ENCODE measurements at regions not wholly inside any gene's neighbourhood (a gene's known extent, or its start where the extent isn't known, plus 50 kb on each side); places are given as distances from the start of the nearest gene placed in this dataset.

DNA sequence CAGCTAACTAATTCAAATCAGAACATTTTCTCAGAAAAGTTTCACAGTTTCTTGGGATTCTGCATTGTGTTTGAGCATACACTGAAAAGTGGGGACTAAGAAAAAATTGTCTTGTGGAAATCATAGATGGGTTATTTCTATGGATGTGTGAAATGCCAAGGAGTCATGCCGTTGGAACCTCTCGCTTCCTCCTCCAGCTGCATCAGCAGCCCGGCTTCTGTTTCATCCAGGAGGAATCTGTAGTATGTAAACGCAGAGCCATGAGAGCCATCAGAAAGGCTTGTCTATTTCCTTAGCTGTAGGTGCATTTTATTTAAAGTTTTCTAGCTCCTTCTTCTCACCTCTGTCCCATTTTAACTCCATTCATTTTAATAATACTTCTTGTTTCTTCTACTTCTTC is 1144.1 kb downstream of the GATA3 start:
- no peak overlapping the region for H3K14ac ChIP-seq (ENCODE audit: low read length)
- H2AFZ ChIP-seq (ENCODE audit: insufficient read depth, low read length, poor library complexity) = no peak overlapping the region
- no peak overlapping the region for H2BK12ac ChIP-seq (ENCODE audit: low read length)
- no peak overlapping the region for H4K91ac ChIP-seq (ENCODE audit: low read depth, low read length)
- DNase-seq = peak; percentile 46 to 74
- no peak overlapping the region for H3K4me2 ChIP-seq (ENCODE audit: low read length)
- H3K27me3 ChIP-seq (ENCODE audit: insufficient read depth, low read length) = no peaks in the 10 kb centered on the region
- H3K4ac ChIP-seq (ENCODE audit: low read depth, low read length) = no peak overlapping the region
- no peaks in the 10 kb centered on the region for H3K4me1 ChIP-seq (ENCODE audit: control insufficient read depth in 1 of 2, insufficient read depth in 2 of 2, low read length in 2 of 2)
- no peak overlapping the region for H2AK5ac ChIP-seq (ENCODE audit: low read length)
- no peaks in the 10 kb centered on the region for H3K79me2 ChIP-seq (ENCODE audit: control insufficient read depth, insufficient read depth, low read length, poor library complexity)
- no peak overlapping the region for H3K23ac ChIP-seq (ENCODE audit: low read length)
- H2BK5ac ChIP-seq (ENCODE audit: low read depth, low read length, poor library complexity) = no peak overlapping the region
- H4K12ac ChIP-seq (ENCODE audit: low read depth, low read length) = no peak overlapping the region
- no peak overlapping the region for H3K27ac ChIP-seq (ENCODE audit: low read depth, low read length)
- no peak overlapping the region for H4K8ac ChIP-seq (ENCODE audit: low read depth, low read length)
- no peak overlapping the region for H3K18ac ChIP-seq (ENCODE audit: low read length)
- H3K4me3 ChIP-seq (ENCODE audit: low read depth, low read length) = no peak overlapping the region
- no CpG with 5 or more reads among the region's 4 CpGs for WGBS (ENCODE audit: extremely low coverage, insufficient coverage, insufficient read length)
- H3K79me1 ChIP-seq (ENCODE audit: low read length) = no peaks in the 10 kb centered on the region
- no peaks in the 10 kb centered on the region for H3K36me3 ChIP-seq (ENCODE audit: control insufficient read depth in 1 of 2, insufficient read depth in 2 of 2, low read length in 2 of 2)
- no peak overlapping the region for H3K9ac ChIP-seq (ENCODE audit: low read length)
- H2BK120ac ChIP-seq (ENCODE audit: insufficient read depth, low read length, poor library complexity) = no peak overlapping the region
- H3K9me3 ChIP-seq (ENCODE audit: insufficient read depth, low read depth, low read length) = no peaks in the 10 kb centered on the region

DNA sequence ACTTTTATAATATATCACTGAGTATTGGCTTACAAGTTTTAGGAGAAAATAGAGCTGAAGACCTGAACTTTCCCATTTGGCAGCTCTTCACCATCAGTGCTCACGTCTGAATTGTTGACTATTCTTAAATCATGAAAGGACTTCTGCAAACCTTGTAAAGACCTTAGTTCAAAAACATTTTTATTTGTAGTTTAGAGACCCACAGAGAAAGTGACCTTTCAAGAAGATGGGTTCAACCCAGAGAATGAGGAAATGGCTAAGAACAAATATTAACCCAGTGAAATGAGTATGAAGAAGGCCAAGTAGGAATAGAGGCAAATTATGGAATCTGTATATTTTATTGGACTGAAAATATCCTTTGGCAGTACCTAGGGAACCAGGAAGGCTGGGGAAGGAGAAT is 1151.1 kb downstream of the GATA3 start:
- H4K8ac ChIP-seq (ENCODE audit: low read depth, low read length) = no peak overlapping the region
- no peak overlapping the region for H3K4me2 ChIP-seq (ENCODE audit: low read length)
- H3K14ac ChIP-seq (ENCODE audit: low read length) = no peak overlapping the region
- no peak for DNase-seq
- no peak overlapping the region for H3K18ac ChIP-seq (ENCODE audit: low read length)
- no peaks in the 10 kb centered on the region for H3K9me3 ChIP-seq (ENCODE audit: insufficient read depth, low read depth, low read length)
- no peak overlapping the region for H2AFZ ChIP-seq (ENCODE audit: insufficient read depth, low read length, poor library complexity)
- no CpG with 5 or more reads among the region's 1 CpG for WGBS (ENCODE audit: extremely low coverage, insufficient coverage, insufficient read length)
- no peaks in the 10 kb centered on the region for H3K36me3 ChIP-seq (ENCODE audit: control insufficient read depth in 1 of 2, insufficient read depth in 2 of 2, low read length in 2 of 2)
- H3K4ac ChIP-seq (ENCODE audit: low read depth, low read length) = no peak overlapping the region
- H2AK5ac ChIP-seq (ENCODE audit: low read length) = no peak overlapping the region
- H2BK5ac ChIP-seq (ENCODE audit: low read depth, low read length, poor library complexity) = no peak overlapping the region
- H2BK120ac ChIP-seq (ENCODE audit: insufficient read depth, low read length, poor library complexity) = no peak overlapping the region
- no peaks in the 10 kb centered on the region for H3K79me2 ChIP-seq (ENCODE audit: control insufficient read depth, insufficient read depth, low read length, poor library complexity)
- H3K4me3 ChIP-seq (ENCODE audit: low read depth, low read length) = no peak overlapping the region
- H4K12ac ChIP-seq (ENCODE audit: low read depth, low read length) = no peak overlapping the region
- H2BK12ac ChIP-seq (ENCODE audit: low read length) = no peak overlapping the region
- H4K91ac ChIP-seq (ENCODE audit: low read depth, low read length) = no peak overlapping the region
- H3K9ac ChIP-seq (ENCODE audit: low read length) = no peak overlapping the region
- no peak overlapping the region for H3K23ac ChIP-seq (ENCODE audit: low read length)
- no peaks in the 10 kb centered on the region for H3K27me3 ChIP-seq (ENCODE audit: insufficient read depth, low read length)
- no peaks in the 10 kb centered on the region for H3K4me1 ChIP-seq (ENCODE audit: control insufficient read depth in 1 of 2, insufficient read depth in 2 of 2, low read length in 2 of 2)
- H3K79me1 ChIP-seq (ENCODE audit: low read length) = no peaks in the 10 kb centered on the region
- no peak overlapping the region for H3K27ac ChIP-seq (ENCODE audit: low read depth, low read length)

DNA sequence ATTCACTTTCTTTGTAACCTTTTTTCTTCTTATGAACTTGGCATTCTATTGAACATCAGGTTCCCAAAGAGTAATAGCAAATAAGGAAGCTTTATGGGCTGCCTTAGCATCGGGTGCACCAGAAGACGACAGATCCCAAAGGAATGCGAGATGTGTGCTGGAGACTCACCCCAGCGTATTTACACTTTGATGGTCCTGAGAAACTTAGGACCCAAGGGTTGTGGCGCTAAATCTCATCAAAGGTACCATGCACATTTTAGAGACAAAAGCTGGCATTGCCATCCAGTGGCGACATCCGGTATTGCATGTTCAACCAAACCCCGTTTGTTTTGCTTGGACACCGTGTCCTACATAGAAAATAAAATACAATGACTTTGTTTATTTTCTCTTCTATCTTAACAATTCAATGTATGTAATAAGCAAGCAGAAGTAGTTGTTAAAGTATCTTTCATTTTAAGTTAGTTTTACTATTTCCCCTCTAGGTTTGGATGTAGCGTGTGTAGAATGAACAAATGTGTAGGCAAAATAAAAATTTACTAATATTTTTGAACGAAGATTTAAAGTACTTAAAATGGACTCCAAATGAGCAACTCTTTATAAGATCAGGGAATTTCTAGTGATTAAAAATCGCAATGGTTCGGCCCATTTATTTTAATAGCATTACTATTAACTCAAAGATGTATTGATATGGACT is 1154.8 kb downstream of the GATA3 start:
- Histone ChIP-seq H2AFZ (ENCODE audit: insufficient read depth, low read length, poor library complexity) (no peak overlapping the region), H3K27ac (ENCODE audit: low read depth, low read length) (no peak overlapping the region), H3K4me3 (ENCODE audit: low read depth, low read length) (no peak overlapping the region), H2BK5ac (ENCODE audit: low read depth, low read length, poor library complexity) (no peak overlapping the region), H2BK12ac (ENCODE audit: low read length) (no peak overlapping the region), H3K23ac (ENCODE audit: low read length) (no peak overlapping the region), H2AK5ac (ENCODE audit: low read length) (no peak overlapping the region), H3K14ac (ENCODE audit: low read length) (no peak overlapping the region), H2BK120ac (ENCODE audit: insufficient read depth, low read length, poor library complexity) (no peak overlapping the region), H3K9me3 (ENCODE audit: insufficient read depth, low read depth, low read length) (no peaks in the 10 kb centered on the region), H3K4me1 (ENCODE audit: control insufficient read depth in 1 of 2, insufficient read depth in 2 of 2, low read length in 2 of 2) (no peaks in the 10 kb centered on the region), H3K79me2 (ENCODE audit: control insufficient read depth, insufficient read depth, low read length, poor library complexity) (no peaks in the 10 kb centered on the region), H3K79me1 (ENCODE audit: low read length) (no peaks in the 10 kb centered on the region), H3K36me3 (ENCODE audit: control insufficient read depth in 1 of 2, insufficient read depth in 2 of 2, low read length in 2 of 2) (no peaks in the 10 kb centered on the region), H4K12ac (ENCODE audit: low read depth, low read length) (no peak overlapping the region), H3K4me2 (ENCODE audit: low read length) (no peak overlapping the region), H4K91ac (ENCODE audit: low read depth, low read length) (no peak overlapping the region), H3K27me3 (ENCODE audit: insufficient read depth, low read length) (no peaks in the 10 kb centered on the region), H3K9ac (ENCODE audit: low read length) (no peak overlapping the region), H3K4ac (ENCODE audit: low read depth, low read length) (no peak overlapping the region), H4K8ac (ENCODE audit: low read depth, low read length) (no peak overlapping the region), H3K18ac (ENCODE audit: low read length) (no peak overlapping the region)
- WGBS (ENCODE audit: extremely low coverage, insufficient coverage, insufficient read length) = no CpG with 5 or more reads among the region's 13 CpGs
- peak; percentile 58 to 89 for DNase-seq

DNA sequence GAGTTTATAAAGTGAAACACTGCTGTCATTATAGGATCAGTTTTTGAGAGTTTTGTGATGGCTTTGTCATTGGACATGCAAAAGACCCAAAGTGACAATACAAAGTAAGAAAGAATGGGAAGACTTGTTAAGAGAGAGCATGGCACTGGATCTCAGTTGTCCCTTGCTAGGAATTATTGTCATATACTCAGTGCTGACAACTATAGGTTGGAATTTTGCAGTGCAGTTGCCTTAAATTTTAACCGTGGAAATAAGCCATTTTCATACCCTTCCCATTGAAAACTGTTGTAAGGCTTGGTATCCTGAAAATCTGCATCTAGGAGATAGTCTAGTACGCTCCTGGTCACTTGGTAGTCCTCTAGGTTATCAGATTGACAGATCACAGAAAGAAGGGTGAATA is 1156.7 kb downstream of the GATA3 start:
- no peak overlapping the region for H2BK12ac ChIP-seq (ENCODE audit: low read length)
- no peak overlapping the region for H4K12ac ChIP-seq (ENCODE audit: low read depth, low read length)
- H2BK5ac ChIP-seq (ENCODE audit: low read depth, low read length, poor library complexity) = no peak overlapping the region
- H2BK120ac ChIP-seq (ENCODE audit: insufficient read depth, low read length, poor library complexity) = no peak overlapping the region
- no peak overlapping the region for H2AFZ ChIP-seq (ENCODE audit: insufficient read depth, low read length, poor library complexity)
- no peak overlapping the region for H3K4me3 ChIP-seq (ENCODE audit: low read depth, low read length)
- no peak overlapping the region for H3K27ac ChIP-seq (ENCODE audit: low read depth, low read length)
- no peaks in the 10 kb centered on the region for H3K79me1 ChIP-seq (ENCODE audit: low read length)
- no peak overlapping the region for H4K8ac ChIP-seq (ENCODE audit: low read depth, low read length)
- H3K36me3 ChIP-seq (ENCODE audit: control insufficient read depth in 1 of 2, insufficient read depth in 2 of 2, low read length in 2 of 2) = no peaks in the 10 kb centered on the region
- no peaks in the 10 kb centered on the region for H3K27me3 ChIP-seq (ENCODE audit: insufficient read depth, low read length)
- no CpG with 5 or more reads among the region's 2 CpGs for WGBS (ENCODE audit: extremely low coverage, insufficient coverage, insufficient read length)
- peak; percentile 8 to 60 for DNase-seq
- H3K9me3 ChIP-seq (ENCODE audit: insufficient read depth, low read depth, low read length) = no peaks in the 10 kb centered on the region
- no peaks in the 10 kb centered on the region for H3K79me2 ChIP-seq (ENCODE audit: control insufficient read depth, insufficient read depth, low read length, poor library complexity)
- no peak overlapping the region for H3K4me2 ChIP-seq (ENCODE audit: low read length)
- no peaks in the 10 kb centered on the region for H3K4me1 ChIP-seq (ENCODE audit: control insufficient read depth in 1 of 2, insufficient read depth in 2 of 2, low read length in 2 of 2)
- H3K23ac ChIP-seq (ENCODE audit: low read length) = no peak overlapping the region
- no peak overlapping the region for H3K18ac ChIP-seq (ENCODE audit: low read length)
- H4K91ac ChIP-seq (ENCODE audit: low read depth, low read length) = no peak overlapping the region
- H2AK5ac ChIP-seq (ENCODE audit: low read length) = no peak overlapping the region
- no peak overlapping the region for H3K4ac ChIP-seq (ENCODE audit: low read depth, low read length)
- H3K14ac ChIP-seq (ENCODE audit: low read length) = no peak overlapping the region
- H3K9ac ChIP-seq (ENCODE audit: low read length) = no peak overlapping the region
